HT-29 (cell line): ENCODE measurements at regions not wholly inside any gene's neighbourhood (a gene's known extent, or its start where the extent isn't known, plus 50 kb on each side); places are given as distances from the start of the nearest gene placed in this dataset. TPM values are rescaled to one million over a fixed set of nuclear protein-coding genes. Genes with fewer than 3 reads are reported as not detected.

Experiments
- DNase-seq: peaks from one replicate; pipeline ENCODE4 v3.0.0-alpha.2; 2015; ENCODE audit warnings: low spot score
- small RNA-seq: library from RNA; depleted of rRNA; stranded (forward); fragments of <200 nt; gene quantifications from one replicate; pipeline ENCODE3, GENCODE V24; 2014

DNA sequence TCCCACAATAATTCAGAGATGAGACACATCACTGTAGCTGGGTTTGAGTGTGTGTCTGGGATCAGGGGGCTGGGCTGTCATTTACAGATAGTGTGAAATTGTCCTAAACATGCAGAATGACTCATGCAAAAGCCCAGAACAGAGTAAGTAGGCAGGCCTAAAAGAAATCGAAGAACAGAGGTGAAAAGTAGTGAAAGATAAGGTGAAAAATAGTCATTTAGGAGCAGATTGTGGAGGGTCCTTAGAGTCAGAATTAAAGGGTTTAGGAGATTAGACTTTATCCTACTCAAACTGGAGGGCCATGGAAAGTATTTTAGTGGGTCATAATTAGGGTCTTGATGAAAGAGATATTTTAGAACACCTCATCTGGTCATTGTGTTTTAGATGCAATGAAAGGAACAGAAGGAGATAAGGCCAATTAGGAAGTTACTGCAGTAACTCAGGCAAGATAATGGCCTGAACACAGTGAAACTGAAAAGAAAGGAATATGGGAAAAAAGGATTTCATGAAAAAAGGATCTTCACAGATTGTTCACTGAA, 58.3 kb upstream of the NEBL start:
- no peak for DNase-seq

DNA sequence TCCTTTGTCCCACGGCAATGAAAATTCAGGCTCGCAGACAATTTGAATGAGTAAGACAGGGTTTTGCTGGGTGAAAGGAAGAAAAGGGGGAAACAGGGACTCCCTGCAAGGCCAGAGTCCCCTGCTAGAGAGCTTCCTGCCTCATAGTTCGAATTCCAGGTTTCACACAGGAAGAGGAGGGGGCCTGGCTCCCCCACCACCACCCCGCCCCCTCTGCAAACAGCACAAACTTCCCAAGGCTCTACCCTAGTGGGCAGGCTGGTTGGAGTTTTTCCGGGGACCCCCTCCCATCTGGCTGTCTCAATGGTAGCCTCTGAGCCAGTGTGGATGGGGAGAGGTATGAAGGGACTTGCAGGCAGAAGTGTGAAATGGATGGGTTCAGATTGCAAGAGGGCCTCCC, 57.4 kb upstream of the NEBL start:
- DNase-seq: no peak

DNA sequence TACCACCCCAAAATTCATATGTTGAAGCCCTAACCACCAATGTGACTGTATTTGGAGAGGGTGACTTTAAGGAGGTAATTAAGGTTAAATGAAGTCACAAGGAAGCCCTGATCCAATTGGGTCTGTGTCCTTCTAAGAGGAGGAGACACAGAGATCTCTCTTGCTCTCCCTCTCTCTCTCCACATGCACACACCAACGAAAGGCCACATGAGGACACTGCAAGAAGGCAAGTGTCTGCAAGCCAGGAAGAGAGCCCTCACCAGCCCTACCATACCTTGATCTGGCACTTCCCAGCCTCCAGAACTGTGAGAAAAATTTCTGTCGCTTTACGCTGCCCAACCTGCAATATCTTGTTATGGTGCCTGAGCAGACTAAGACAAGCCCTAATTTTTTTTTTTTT, 56.0 kb upstream of the NEBL start:
- no peak for DNase-seq

DNA sequence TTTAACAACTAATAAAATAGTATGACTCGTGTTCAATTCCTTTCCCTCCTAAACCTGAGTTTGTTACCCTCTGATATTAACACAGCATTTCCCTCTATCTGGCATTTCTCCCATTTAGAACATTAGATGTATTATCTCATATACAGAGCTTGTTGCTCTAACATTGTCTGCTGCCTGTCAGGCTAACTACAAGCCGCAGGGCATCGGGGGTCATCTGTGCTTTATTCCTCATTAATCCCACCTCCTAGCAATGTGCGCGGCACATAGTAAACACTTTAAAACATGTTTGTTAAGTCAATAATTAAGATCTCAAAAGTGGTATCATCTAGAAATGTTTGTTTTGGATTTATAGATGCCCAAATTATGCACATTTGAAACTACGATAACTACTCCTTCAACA, 52.9 kb upstream of the NEBL start:
- no peak for DNase-seq

DNA sequence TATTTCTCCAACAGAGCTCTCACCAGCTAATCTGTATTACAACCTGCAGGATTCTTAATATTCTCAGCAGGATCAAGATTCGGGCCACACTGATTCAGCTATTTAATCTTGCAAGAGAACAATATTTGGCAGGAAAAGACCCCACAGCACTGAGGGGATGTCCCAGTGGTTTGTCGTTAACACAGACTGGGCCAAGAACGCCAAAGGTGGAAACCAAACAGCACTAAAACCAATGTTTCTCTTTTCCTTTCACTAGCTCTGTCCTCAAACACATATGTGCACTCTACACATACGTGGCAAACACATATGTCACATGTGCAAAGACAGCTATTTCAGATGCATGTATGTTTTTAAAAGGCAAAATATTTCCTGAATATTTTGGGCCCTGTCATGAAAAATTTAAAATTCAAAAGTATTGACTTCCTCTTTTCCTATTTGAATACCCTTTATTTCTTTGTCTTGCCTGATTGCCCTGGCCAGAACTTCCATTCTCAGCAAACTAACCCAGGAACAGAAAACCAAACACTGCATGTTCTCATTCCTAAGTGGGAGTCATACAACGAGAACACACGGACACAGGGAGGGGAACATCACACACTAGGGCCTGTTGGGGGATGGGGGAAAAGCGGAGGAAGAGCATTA, 51.7 kb upstream of the NEBL start:
- no peak for DNase-seq

Small RNA genes lying in the stretch of these regions (small RNA-seq; reads per million reads assigned to genes)
- gene AL158209.2: not detected
- gene RF00017: not detected
- gene RNU6-15P: not detected
